Transverse colon (tissue), 4 donors: ENCODE measurements at regions not wholly inside any gene's neighbourhood (a gene's known extent, or its start where the extent isn't known, plus 50 kb on each side); places are given as distances from the start of the nearest gene placed in this dataset.

ENCODE experiments used
- EP300 ChIP-seq: sonication (generic); formaldehyde crosslinking; IDR thresholded peaks from one replicate; pipeline ENCODE4 v1.6.1; 2017; ENCODE audit warnings: antibody characterized with exemption, low read depth
- POLR2A ChIP-seq: fragments of 450-650 bp; IDR thresholded peaks from one replicate; pipeline ENCODE4 v1.6.1; 2016; ENCODE audit warnings: antibody characterized with exemption, mild to moderate bottlenecking, moderate library complexity
- POLR2AphosphoS5 ChIP-seq, 3 donors: sonication (generic); formaldehyde crosslinking; IDR thresholded peaks; one replicate each; pipeline ENCODE4 v1.6.1; 2016; ENCODE audit warnings: antibody characterized with exemption in 3 of 3
- TF ChIP-seq, protein P1 (sequence below), 5 experiments: fragments of 200-600 bp in 3 of 5; fragments of 450-650 bp in 2 of 5; sonication (generic) in 3 of 5; IDR thresholded peaks; 1 replicate in 2 of 5; 2 replicates in 3 of 5; pipeline ENCODE4 v1.5.1; 2016 to 2017; ENCODE audit warnings: antibody characterized with exemption in 5 of 5, inconsistent platforms in 3 of 5, mild to moderate bottlenecking in 2 of 5, moderate library complexity in 1 of 5

DNA sequence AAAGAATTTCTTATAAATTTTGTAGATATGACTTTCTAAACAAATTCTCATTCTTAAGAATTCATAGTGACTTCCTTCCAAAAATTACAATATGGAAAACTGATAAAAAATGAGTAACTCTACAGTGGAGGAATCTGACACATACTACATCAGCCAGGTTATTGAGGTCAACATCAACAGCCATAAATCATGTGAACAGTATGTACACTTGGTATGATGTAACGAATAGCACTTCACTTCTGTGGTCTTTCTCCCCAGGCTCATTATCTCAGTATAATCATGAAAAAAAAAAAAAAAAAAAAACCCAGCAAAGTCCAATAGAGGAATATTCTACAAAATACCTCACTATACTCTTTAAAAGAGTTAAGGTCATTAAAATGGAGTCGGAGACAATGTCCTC lies 111.2 kb upstream of the SUCLG2 start:
- TF ChIP-seq, protein P1, sequence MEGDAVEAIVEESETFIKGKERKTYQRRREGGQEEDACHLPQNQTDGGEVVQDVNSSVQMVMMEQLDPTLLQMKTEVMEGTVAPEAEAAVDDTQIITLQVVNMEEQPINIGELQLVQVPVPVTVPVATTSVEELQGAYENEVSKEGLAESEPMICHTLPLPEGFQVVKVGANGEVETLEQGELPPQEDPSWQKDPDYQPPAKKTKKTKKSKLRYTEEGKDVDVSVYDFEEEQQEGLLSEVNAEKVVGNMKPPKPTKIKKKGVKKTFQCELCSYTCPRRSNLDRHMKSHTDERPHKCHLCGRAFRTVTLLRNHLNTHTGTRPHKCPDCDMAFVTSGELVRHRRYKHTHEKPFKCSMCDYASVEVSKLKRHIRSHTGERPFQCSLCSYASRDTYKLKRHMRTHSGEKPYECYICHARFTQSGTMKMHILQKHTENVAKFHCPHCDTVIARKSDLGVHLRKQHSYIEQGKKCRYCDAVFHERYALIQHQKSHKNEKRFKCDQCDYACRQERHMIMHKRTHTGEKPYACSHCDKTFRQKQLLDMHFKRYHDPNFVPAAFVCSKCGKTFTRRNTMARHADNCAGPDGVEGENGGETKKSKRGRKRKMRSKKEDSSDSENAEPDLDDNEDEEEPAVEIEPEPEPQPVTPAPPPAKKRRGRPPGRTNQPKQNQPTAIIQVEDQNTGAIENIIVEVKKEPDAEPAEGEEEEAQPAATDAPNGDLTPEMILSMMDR (IDR thresholded peaks at IDR 0.05) = no peak
- TF ChIP-seq POLR2A (no peak), POLR2AphosphoS5 (IDR thresholded peaks at IDR 0.05) (no peak), EP300 (no peak)
